GM19467 (cell line): ENCODE measurements at regions not wholly inside any gene's neighbourhood (a gene's known extent, or its start where the extent isn't known, plus 50 kb on each side); places are given as distances from the start of the nearest gene placed in this dataset.
"Not testable (repeated sequence)": the region's sequence is repeated elsewhere in the genome, so short reads cannot be mapped to it uniquely, and the experiment has no call there.

ENCODE experiments used
- ATAC-seq: cut with Tn5 transposase; IDR thresholded peaks from one replicate; pipeline ENCODE4 v1.9.1; 2021; ENCODE audit warnings: mild to moderate bottlenecking, moderate library complexity; ENCODE audit not compliant: unreplicated experiment

DNA sequence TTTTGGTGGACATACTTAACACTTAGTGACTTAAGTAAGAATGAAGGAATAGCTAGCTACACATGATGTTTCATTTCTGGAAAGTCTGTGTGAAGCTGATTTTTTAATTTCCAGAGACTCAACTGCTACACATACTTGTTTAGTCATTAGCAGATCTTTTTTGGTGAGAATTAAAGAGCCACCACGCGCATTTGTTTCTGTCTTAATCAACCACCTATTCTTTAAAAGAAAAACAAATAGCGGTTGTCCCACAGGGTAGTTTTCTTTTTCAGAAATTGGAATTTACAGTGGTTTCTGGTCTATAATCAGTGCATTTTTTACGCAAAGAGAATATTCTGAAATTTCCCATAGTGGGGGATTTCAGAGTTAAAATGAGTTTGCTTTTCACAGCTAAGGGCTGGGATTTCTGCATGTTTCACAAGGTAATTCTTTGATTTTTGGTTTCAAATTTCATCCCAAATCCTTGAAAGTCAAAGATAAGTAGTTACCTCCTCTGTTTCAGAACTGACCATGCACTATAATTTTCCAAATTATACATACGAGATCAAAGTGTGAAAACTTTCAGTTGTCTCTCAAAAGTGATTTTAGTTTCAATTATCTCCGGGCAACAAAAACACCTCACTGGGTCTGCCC lies 631.0 kb upstream of the GRM7 start:
- ATAC-seq = no peak

DNA sequence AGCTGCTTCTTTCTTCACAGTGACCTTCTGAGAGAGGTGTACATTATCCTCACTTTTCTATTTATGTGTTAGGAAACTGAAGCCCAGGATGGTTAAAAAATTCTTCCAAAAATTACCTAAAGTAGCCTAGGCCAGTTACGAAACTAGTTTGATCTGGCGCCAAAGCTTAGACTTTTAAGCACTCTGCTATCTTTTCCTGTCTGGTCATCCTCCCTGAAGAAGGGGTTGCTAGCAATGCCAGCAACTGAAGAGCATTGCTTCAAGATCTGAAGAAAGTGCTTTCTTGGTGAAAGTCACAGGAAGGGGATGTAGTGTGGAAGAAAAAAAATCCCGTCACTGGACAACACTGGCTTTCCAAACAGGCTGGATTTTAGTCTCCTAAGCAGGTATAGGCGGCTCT lies 618.8 kb upstream of the GRM7 start:
- no peak for ATAC-seq

DNA sequence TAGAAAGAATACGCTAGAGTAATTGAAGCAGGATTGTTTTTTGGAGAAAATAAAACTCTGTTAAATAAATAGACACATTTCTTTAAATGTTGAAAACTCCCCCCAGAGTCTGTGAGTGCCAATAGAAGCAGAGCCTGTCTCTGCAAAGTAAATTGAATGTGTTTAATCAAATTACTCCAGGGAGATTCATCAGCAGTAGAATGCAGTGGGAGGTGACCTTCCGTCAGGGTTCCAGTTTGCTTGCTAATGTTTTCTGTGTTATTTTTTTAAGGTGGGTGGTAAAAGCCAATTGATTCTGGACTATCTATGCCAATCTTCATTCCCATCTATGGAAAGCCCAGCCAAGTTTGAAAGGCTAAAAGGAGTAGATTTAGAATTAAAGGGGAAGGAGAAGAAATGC lies 612.4 kb upstream of the GRM7 start:
- no peak for ATAC-seq

DNA sequence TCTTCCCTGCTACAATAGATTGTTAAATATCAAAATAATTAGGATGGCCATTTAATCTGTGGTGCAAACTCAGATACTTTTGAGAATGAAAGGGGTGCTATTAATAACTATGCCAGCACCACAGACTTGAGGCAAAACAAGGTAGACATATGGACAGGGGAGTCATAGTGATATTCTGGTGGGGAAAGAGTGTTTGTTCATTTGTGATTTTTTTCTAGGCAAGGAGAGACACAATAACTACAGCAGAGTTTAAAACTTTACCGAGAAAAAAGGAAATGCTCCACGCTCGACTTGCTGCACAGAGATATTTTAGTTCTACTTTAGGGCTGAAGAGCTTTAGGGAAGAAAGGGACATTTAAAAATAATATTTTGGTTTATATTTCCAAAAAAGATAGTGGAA lies 611.2 kb upstream of the GRM7 start:
- no peak for ATAC-seq

DNA sequence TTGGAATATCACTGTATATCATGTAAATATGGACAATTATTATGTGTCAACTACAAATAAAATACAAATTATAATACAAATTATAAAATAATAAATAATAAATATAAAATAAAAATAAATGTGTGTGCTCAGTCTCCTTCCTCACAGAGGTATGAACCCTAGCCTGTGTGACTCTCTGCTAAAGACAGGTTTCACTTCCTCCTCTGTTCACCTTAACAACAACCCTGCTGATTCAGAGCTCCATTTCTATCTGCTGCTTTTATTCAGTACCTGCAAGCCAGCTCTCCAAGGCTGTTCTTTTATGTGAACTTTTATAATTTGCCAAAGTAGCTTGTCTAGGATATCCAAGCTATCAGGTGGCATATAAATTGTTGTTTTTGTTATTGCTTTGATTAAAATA lies 610.7 kb upstream of the GRM7 start:
- ATAC-seq = peak; percentile 94

DNA sequence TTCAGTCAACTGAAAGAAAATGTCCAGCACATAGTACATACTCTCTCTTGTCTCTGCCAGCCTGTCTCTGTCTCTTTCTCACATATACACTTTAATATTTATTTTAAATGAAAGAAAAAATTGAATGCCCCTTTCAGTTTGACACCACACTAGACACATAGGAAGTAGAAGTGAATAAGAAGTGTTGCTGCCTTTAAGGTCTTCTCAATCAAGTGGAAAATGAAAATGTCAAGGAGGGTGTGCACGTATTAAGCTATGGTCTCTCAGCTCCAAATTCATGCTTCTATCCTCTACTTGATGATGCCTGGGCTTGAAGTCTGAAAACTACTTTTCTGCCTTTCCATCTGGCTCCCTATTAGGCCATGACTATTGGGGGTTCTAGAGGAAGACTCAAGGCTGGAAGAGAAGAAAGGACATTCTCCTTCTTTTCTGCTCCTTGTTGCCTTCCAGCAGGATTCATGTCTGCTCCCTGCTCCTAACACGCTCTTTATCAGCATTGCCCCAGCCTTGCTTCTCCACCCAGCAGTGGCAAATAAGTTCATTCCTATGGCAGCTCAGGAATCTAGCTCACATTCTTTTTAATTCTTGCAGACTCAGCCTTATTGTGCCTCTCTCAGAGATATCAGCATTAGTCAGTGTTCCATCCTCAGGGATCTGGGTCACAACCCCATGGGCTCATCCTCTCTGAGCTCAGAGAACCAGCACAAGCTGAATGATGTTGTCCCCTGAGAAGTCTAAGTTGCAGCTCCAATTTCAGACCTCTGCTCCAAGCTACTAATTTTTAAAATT lies 609.1 kb upstream of the GRM7 start:
- no peak for ATAC-seq

DNA sequence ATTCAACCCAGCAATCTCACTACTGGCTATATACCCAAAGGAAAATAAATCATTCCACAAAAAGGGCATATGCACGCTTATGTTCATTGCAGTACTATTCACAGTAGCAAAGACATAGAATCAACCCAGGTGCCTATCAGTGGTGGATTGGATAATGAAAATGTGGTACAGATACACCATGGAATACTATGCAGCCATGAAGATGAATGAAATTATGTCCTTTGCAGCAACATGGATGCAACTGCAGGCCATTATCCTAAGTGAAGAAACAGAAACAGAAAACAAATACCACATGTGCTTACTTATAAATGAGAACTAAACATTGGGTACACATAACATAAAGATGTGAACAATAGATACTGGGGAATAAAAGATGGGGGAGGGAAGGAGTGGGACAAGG lies 606.4 kb upstream of the GRM7 start:
- no peak for ATAC-seq

DNA sequence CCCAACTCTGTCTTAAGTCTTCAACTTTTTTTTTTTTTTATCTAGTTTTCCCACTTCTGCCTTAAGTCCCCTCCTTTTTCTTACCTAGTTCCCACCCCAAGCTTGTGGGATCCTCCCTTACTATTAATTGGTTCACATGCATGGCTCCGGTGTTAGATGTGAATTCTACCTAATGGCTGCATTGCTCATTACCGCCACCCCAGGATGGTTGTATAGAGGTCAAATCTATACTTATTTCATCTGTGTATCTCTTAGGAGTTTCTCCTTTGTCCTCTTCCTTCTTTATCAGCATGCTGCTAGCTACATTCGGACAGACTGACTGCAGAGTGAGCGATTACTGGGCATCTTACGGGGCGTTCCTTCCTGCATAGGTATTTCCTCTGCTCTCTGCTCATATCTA lies 605.7 kb upstream of the GRM7 start:
- ATAC-seq = no peak

DNA sequence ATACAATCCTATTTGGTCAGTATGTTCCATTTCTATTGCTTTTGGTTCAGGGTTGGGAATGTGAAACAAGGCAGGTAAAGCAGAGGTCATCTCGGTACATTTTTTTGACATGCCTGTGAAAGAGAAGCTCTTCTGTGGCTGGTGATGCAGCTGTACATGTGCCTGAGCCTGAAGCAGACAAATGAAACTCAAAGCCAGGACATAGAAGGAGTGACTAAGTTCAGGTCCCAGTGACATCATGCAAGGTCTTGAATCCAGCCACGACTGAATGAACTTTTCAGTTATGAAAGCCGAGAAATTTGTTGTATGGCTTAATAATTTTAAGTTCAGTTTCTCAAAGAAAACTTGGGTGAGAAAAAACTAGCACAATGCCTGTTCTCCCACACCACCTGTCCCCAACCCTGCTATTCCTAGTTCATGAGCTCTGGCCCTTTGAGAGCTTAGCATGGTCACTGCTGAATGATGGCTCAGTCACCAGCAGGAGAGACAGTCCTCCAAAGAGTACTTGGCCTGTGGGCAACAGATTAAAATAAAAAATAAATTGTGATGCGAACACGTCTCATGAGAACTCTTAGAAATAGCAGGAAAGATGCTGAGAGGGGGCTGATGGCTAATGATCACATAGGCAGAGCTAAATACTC lies 600.2 kb upstream of the GRM7 start:
- no peak for ATAC-seq

DNA sequence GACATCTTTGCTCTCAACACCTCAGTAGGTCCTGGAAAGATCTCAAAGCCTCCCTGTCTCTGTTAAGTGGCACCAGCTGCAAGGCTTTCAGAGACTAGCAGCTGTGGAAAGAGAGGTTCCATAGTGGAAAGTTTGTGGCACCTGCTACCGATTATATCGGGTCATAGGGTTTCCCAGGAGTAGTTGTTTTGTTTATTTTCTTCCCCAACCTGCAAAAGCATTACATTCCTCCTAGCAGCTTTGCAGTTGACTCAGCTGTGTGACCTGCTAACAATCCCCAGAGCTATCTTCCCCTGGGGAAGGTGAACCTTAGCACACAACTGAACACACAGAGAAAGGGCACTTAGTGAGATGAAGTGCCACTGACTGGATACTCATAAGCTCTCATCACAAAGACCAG lies 598.9 kb upstream of the GRM7 start:
- ATAC-seq = no peak

DNA sequence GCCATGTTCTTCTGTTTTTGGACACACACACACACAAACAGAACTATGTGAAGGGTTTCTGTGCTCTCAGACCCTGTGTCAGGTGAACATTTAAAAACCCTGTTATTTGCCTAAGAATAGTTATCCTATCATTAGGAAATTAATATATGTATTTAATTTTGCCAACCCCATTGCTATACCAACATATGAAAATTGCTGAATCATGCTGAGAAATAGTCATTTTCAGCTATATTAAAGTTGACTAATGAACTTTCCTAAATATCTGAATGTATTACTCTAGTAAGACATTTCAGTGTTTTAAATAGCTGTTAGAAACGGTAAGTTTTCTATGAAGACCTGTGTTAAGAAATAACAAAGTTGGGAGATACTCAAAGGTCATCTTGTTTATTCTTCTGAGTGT lies 596.9 kb upstream of the GRM7 start:
- ATAC-seq = no peak

DNA sequence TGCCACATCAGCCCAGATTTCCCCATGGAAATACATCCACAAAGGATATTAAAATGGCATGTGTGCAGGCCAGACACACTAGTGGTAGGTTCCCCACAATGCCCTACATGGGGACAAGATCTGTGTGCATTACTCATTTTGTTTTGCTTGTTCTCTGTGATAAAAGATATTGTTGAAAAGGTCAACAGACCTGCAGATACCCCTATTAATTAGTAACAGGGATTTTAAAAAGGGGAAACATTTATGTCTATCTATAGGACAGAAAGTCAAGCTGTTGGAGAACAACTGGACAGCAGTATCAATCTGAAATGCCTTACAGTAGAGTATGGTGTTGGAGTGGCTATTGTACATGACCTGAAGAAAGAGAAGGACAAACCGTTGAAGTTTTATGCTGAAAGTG lies 596.0 kb upstream of the GRM7 start:
- ATAC-seq = no peak

DNA sequence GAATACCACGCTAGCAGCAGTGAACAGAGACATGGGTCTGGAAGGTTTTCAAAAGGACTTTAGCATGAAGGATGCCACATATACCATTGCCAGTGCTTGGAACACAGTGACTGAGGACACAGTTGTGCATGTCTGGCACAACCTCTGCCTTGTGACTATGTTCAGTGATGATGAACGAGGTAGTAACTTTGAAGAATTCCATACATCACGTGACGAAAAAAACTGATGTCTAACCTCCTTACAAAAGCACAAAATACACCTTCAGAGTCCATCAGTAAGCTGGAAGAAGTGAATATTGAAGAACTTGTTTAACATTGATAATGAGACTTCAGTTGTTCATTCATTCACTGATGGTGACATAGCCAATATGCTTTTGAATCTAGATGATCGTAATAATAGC lies 594.8 kb upstream of the GRM7 start:
- no peak for ATAC-seq

DNA sequence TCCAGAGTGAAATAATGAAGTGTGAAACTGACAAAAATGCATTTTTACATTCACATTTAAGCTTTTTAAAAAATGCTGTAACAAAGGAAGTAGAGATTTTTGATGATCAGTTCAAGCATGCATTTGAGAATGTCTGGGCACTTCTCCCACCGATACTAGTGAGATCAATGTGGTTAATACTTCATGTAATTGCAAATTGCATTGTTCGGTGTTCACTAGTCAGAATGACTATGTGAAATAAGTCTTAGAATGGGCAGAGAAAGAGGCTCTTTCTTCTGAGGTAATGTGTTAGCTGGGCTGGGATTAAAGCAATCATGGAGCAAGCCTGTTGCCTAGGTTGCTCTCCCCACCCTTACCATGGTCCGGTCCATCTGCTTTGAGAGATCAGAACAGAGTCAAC lies 587.0 kb upstream of the GRM7 start:
- ATAC-seq = no peak

DNA sequence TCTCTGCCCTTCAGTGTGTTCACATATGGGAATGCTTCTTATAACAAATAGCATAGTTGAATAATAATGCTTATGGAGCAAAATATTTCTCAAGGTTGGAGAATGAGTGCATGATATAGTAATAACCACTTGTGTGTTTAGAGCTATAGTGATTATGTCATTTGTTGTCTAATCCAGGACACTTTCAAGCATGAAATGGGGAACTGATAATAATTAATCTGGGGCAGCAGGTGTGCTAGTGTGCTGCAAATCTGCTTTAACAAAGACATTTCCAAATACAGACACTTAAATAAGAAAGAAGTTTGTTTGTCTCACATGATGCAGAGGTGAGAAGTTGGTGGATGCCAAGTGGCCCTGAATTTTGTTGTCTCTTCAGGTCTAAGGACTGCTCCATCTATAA lies 579.3 kb upstream of the GRM7 start:
- ATAC-seq = no peak

DNA sequence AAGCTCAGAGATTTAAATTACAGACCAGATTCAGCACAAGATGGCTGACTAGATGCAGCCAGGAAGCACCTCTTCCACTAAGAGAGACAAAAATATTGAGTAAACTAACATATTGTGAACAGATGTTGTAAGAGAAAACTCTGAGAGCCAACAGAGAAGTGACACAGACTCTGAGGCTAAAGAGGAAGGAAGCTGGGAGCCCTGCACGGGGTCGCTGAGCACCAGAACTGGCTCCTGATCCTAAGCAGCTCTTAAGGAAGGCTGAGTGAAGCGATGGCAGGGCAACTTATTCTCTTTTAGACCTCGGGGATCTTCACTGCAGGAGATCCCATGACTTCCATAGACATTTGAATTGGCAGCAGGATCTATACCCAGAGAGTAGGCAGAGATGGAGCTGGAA lies 578.0 kb upstream of the GRM7 start:
- ATAC-seq = no peak

DNA sequence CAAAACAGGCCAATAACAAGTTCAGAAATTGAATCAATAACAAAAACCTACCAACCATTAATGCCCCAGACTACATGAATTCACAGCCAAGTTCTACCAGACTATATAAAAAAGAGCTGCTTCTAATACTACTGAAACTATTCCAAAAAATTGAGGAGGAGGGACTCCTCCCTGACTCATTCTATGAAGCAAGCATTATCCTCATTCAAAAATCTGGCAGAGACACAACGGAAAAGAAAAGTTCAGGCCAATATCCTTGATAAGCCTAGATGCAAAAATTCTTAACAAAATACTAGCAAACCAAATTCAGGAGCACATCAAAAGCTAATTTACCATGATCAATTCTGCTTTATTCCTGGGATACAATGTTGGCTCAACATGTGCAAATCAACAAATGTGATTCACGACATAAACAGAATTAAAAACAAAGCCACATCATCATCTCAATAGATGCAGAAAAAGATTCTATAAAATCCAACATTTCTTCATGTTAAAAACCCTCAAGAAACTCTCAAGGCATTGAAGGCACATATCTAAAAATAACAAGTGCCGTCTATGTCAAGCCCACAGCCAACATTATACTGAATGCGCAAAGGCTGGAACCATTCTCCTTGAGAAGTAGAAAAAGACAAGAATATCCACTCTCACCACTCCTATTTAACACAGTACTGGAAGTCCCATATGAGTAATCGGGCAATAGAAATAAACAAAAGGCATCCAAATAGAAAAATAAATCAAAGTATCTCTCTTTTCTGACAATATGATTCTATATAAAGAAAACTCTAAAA lies 573.6 kb upstream of the GRM7 start:
- ATAC-seq = no peak

DNA sequence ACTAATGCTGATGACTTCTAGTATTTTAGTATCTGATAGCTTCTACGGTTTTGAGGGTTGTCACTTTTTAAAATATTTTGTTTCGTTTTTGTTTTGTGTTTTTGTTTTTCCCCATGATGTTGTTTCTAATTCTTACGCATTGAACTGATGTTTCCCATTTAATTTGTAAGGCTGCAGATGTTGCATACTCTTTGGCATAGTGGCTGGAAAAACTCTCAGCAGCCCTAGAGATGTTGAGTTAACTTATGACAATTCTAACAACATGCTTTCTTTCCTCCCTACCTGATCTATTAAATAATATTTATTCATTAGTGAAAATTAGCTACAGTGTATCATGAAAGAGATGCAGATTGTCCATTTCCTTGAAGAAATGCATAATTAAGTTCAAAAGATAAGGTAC lies 559.3 kb upstream of the GRM7 start:
- no peak for ATAC-seq

DNA sequence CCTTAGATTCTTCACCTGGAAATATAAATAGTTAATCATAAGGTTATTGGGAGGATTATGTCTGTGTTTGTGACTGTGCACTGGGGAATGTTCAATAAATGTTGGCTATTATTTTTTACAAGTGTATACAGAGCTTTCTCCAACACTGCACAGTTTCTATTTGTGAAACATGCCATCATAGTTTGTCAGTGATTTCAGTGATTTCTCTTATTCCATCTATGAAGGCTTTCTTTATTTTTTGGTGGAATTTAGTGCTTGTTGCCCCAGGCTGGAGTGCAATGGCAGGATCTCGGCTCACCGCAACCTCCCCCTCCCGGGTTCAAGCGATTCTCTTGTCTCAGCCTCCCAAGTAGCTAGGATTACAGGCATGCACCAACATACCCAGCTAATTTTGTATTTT lies 545.0 kb upstream of the GRM7 start:
- ATAC-seq = no peak

DNA sequence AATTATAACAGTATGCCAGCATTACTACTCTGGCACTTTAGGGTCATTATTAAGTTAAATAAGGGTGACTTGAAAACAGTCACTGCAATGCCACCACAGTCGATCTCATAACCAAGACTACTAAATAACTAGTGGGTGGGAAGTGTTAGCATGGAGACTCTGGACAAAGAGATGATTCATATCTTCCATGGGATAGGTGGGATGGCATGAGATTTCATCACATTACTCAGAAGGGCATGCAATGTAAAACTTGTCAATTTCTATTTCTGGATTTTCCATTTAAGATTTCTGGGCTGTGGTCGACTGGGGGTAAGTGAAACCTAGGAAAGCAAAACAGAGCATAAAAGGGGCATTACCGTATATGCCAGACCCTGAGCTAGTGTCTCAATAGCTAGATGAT lies 538.9 kb upstream of the GRM7 start:
- ATAC-seq = no peak

DNA sequence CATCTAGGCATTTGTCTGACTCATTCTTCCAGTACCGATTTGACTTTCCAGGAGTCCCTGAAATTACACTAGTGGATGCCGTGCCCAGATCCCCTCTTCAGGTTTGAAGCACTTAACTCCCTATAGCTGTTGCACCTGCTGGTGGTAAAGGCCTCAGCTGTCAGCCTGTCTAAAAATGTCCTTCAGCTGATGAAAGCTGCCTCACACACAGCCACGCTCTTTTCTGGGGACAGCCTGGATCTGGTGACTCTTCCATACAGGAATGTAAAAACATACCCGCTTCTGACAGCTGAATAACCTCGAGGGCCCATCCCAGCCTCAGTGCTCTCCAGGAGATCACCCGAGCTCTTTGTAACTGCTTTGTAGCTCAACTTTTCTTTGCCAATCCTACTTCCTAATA lies 534.1 kb upstream of the GRM7 start:
- no peak for ATAC-seq

DNA sequence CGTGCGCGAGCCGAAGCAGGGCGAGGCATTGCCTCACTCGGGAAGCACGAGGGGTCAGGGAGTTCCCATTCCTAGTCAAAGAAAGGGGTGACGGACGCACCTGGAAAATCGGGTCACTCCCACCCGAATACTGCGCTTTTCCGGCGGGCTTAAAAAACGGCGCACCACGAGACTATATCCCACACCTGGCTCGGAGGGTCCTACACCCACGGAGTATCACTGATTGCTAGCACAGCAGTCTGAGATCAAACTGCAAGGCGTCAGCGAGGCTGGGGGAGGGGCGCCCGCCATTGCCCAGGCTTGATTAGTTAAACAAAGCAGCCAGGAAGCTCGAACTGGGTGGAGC lies 520.0 kb upstream of the GRM7 start:
- ATAC-seq = not testable (repeated sequence)
